IPS-15b (cell line): ENCODE measurements at regions not wholly inside any gene's neighbourhood (a gene's known extent, or its start where the extent isn't known, plus 50 kb on each side); places are given as distances from the start of the nearest gene placed in this dataset.

Experiments used
- H3K27me3 ChIP-seq: one replicate; pipeline ENCODE4 v1.6.1; 2013; ENCODE audit warnings: low read length; ENCODE audit not compliant: control insufficient read depth, insufficient read depth
- H3K36me3 ChIP-seq: one replicate; pipeline ENCODE4 v1.6.1; 2013; ENCODE audit warnings: low read length; ENCODE audit not compliant: control insufficient read depth, insufficient read depth
- H3K4me1 ChIP-seq: one replicate; pipeline ENCODE4 v1.6.1; 2013; ENCODE audit warnings: mild to moderate bottlenecking, low read length; ENCODE audit not compliant: control insufficient read depth, insufficient read depth
- H3K4me3 ChIP-seq: one replicate; pipeline ENCODE4 v1.5.1; 2013; ENCODE audit warnings: low read depth, low read length
- H3K9ac ChIP-seq: one replicate; pipeline ENCODE4 v1.6.1; 2013; ENCODE audit warnings: low read depth, mild to moderate bottlenecking, low read length
- H3K9me3 ChIP-seq: one replicate; pipeline ENCODE4 v1.6.1; 2013; ENCODE audit warnings: mild to moderate bottlenecking, low read length; ENCODE audit not compliant: control insufficient read depth, insufficient read depth

DNA sequence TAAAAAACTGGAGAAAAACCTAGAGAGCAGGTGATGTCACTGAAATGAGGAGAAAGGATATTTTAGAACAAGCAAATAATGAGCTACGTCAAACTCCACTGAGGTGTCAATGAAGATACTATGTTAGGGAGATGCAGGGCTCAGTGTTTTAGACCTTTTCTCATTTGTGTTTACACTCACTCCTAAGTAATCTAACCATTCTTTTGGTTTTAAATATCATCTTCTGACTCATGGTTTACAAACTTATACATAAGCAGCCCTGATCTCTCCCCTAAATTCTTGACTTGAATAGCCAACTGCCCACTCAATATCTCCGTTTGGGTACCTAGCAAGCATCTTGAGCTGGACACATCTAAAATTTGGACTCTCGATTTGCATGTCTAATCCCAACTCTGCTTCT, 272.4 kb downstream of the MEF2C start:
- no peaks in the 10 kb centered on the region for H3K27me3 ChIP-seq
- no peaks in the 10 kb centered on the region for H3K36me3 ChIP-seq
- H3K9me3 ChIP-seq = no peaks in the 10 kb centered on the region
- H3K4me1 ChIP-seq = no peaks in the 10 kb centered on the region
- no peak overlapping the region for H3K9ac ChIP-seq
- H3K4me3 ChIP-seq = no peak overlapping the region

DNA sequence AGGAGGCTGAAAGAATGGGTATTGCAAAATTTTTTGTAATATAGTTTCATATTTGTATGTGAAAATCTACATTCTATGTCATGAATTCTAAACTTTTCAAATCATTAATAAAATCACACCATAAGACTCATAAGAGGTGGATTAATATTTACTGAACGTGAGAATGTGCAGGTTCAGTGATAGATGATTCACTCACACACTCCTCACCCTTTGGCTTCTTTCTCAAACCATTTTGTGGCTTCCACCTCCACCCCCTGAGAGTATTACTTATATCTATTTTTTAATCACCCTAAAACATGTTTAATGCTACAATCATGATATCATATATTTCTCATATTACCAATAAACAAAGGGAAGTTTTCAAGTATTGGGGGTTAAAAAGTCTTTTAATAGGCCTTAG, 275.5 kb downstream of the MEF2C start:
- Histone ChIP-seq H3K9me3 (no peaks in the 10 kb centered on the region), H3K9ac (no peak overlapping the region), H3K4me1 (no peaks in the 10 kb centered on the region), H3K36me3 (no peaks in the 10 kb centered on the region), H3K27me3 (no peaks in the 10 kb centered on the region), H3K4me3 (no peak overlapping the region)

DNA sequence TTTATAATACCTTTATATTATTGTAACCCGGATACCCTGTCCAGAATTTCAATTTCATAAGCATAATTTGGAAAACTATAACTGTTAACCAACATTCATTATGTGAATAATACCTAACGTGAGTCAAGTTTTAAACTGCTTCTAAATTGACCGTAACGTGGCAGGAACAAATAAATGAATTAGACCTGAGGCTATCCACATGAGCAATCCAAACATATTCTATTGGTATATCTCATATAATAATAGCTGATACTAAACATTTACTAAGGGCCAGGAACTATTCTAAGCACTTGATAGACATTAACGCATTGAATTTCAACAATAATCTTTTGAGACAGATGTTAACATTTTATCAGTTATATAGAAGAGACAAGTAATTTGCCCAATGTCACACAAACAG, 276.4 kb downstream of the MEF2C start:
- no peaks in the 10 kb centered on the region for H3K36me3 ChIP-seq
- no peaks in the 10 kb centered on the region for H3K9me3 ChIP-seq
- no peak overlapping the region for H3K9ac ChIP-seq
- H3K27me3 ChIP-seq = no peaks in the 10 kb centered on the region
- H3K4me1 ChIP-seq = no peaks in the 10 kb centered on the region
- no peak overlapping the region for H3K4me3 ChIP-seq

DNA sequence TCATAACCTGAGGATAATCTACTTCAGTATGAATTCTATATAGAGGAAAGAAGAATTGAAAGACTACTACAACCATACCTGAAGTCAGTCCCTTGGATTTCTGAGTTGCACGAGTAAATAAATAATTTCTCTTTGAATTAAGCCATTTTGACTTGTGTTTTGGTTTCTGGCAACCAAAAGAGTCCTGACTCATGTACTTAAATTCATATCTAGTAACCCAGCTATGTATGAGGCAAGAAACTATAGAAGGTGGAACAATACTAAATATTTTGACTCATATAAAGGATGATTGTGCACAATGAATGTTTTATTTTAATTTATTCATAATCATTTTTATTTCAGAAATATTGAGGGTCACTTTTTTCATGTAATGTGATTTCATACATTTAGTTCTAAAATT, 276.8 kb downstream of the MEF2C start:
- Histone ChIP-seq H3K4me1 (no peaks in the 10 kb centered on the region), H3K9me3 (no peaks in the 10 kb centered on the region), H3K9ac (no peak overlapping the region), H3K4me3 (no peak overlapping the region), H3K27me3 (no peaks in the 10 kb centered on the region), H3K36me3 (no peaks in the 10 kb centered on the region)

DNA sequence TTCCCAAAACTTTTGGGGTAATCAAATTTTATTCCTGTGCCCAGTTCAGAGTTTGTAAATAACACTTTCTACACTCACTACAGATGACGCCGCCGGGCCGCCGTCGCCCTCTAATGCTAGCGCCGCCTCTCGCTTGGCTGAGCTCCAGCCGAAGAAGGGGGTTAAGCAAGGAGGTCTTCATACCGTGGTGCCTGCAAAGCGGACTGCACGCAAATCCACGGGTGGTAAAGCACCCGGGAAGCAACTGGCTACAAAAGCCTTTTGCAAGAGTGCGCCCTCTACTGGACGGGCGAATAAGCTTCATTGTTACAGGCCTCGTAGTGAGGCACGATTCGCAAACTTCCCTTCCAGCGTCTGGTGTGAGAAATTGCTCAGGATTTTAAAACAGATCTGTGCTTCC, 280.4 kb downstream of the MEF2C start:
- Histone ChIP-seq H3K9me3 (no peaks in the 10 kb centered on the region), H3K9ac (no peak overlapping the region), H3K36me3 (no peaks in the 10 kb centered on the region), H3K4me3 (no peak overlapping the region), H3K4me1 (no peaks in the 10 kb centered on the region), H3K27me3 (no peaks in the 10 kb centered on the region)

DNA sequence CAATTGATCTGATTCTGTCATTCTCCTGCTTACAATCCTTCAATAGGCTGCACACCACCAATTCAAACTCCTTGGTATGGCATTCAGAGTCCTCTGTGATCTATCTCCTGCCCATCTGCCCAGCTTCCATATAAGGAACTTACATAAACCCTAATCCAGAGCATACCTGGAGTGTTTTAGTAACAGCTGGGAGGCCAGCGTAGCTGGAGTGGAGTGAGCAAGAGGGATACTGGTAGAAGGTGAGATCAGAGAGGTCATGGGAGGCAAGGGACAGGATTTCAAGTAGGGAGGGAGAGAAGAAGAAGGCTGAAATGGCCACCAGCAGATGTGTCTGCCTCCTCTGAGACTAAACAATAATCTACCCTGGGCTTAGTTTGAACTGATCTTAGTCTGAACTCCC, 288.5 kb downstream of the MEF2C start:
- Histone ChIP-seq H3K9me3 (no peaks in the 10 kb centered on the region), H3K27me3 (no peaks in the 10 kb centered on the region), H3K4me3 (no peak overlapping the region), H3K9ac (no peak overlapping the region), H3K4me1 (no peaks in the 10 kb centered on the region), H3K36me3 (no peaks in the 10 kb centered on the region)

DNA sequence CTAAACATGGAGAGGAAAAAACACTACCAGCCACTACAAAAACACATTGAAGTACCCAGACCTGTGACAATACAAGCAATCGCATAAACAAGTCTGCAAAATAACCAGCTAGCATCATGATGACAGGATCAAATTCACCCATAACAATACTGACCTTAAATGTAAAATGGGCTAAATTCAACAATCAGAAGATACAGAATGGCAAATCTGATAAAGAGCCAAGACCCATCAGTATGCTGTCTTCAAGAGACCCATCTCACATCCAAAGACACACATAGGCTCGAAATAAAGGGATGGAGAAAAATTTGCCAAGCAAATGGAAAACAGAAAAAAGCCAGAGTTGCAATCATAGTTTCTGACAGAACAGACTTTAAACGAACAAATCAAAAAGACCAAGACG, 294.4 kb downstream of the MEF2C start:
- H3K27me3 ChIP-seq = no peaks in the 10 kb centered on the region
- no peaks in the 10 kb centered on the region for H3K4me1 ChIP-seq
- H3K9ac ChIP-seq = no peak overlapping the region
- no peak overlapping the region for H3K4me3 ChIP-seq
- no peaks in the 10 kb centered on the region for H3K9me3 ChIP-seq
- no peaks in the 10 kb centered on the region for H3K36me3 ChIP-seq

DNA sequence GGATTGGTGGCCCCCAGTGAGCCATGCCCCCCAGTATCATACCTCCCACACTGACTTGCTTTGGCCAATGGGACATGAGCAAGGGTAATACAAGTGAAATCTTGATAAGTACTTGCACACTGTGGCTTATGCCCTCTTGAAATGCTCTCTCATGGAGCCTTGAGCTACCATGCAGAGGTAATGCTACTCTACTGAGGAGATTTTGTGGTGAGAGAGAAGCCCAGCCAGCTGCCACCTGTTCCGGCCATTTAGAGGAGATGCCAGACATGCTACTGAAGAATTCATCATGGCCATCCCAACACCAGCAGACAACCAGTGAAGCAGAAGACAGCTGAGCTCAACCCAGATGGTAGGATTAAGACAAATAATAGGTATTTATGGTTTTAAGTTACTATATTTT, 299.5 kb downstream of the MEF2C start:
- Histone ChIP-seq H3K4me1 (no peaks in the 10 kb centered on the region), H3K9ac (no peak overlapping the region), H3K9me3 (no peaks in the 10 kb centered on the region), H3K27me3 (no peaks in the 10 kb centered on the region), H3K36me3 (no peaks in the 10 kb centered on the region), H3K4me3 (no peak overlapping the region)

DNA sequence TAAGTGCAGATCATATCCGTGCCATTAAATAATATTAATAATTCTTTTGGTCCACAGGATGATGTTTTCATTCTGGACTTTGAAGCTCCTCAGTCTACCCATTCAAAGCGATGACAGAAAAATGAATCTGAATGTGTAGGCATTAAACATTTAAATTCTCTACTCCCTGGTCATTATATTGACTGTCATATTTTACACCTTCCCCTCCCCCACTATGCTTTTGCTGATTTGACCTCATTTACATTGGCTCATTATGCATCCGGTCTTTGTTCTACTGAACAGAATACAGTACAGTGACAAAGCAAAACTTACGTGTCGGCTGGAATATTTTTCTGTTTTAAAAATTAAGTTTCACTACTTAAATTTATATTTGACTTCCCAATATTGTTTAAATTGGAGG, 289.7 kb upstream of the TMEM161B start:
- H3K27me3 ChIP-seq = no peaks in the 10 kb centered on the region
- H3K9me3 ChIP-seq = no peaks in the 10 kb centered on the region
- no peak overlapping the region for H3K9ac ChIP-seq
- no peak overlapping the region for H3K4me3 ChIP-seq
- peaks cover 12% of the 10 kb centered on the region for H3K4me1 ChIP-seq
- no peaks in the 10 kb centered on the region for H3K36me3 ChIP-seq

DNA sequence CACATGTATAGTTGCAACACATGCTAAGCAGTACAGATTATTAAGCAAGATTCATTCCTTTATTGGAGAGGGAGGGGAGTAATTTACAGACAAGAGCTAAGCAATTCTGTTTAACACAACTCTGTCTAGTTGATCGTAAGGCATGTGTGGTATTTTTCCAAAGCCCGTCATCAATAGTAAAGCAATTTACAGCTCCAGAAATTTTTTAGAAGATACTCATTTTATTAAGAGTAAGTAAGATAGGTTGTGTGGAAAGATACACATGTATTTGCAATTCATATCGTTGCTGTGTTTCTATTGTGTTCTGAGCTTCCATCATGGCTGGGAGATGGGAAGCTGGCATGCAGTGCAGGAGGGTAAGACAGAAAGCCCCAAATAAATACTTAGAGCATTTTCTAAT, 289.2 kb upstream of the TMEM161B start:
- peaks cover 12% of the 10 kb centered on the region for H3K4me1 ChIP-seq
- H3K9me3 ChIP-seq = no peaks in the 10 kb centered on the region
- H3K9ac ChIP-seq = no peak overlapping the region
- H3K36me3 ChIP-seq = no peaks in the 10 kb centered on the region
- H3K4me3 ChIP-seq = no peak overlapping the region
- no peaks in the 10 kb centered on the region for H3K27me3 ChIP-seq

DNA sequence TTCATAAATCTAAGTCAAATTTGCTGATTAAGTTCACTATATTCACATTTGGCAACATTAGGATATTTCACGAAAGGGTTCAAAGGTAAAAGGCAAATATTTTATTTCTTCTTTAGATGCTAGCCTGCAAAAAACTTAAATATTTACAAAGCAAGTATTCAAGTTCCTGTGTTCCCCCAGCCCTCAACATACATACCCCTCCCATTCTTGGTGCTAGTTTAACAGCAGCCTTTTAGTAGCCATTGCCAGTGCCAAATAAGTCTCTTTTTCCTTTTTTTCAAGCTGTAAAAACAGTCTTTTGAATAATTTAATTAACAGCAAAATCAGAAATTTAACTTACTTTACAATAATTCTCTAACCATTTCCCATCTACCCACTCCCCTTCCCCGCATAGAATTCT, 288.5 kb upstream of the TMEM161B start:
- Histone ChIP-seq H3K9me3 (no peaks in the 10 kb centered on the region), H3K36me3 (no peaks in the 10 kb centered on the region), H3K4me3 (no peak overlapping the region), H3K4me1 (peaks cover 13% of the 10 kb centered on the region), H3K9ac (no peak overlapping the region), H3K27me3 (no peaks in the 10 kb centered on the region)

DNA sequence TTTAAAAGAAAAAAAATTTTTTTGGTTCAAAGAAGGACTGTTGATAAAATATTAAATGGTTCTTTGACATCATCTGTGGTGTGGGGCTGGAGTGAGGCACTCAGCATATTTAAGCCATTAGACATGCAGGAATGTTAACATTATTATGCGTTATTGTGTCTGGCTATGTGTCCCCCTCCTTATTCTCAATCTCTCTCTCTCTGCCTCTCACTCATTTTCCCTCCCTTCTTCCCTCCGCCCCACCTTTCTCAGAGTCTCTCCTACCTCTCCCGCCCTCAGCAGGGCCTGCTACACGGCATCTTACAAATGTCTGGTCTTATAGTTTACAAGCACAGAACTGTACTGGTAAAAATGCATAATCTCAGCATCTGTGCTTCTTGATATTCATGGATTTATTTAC, 287.8 kb upstream of the TMEM161B start:
- H3K9me3 ChIP-seq = no peaks in the 10 kb centered on the region

DNA sequence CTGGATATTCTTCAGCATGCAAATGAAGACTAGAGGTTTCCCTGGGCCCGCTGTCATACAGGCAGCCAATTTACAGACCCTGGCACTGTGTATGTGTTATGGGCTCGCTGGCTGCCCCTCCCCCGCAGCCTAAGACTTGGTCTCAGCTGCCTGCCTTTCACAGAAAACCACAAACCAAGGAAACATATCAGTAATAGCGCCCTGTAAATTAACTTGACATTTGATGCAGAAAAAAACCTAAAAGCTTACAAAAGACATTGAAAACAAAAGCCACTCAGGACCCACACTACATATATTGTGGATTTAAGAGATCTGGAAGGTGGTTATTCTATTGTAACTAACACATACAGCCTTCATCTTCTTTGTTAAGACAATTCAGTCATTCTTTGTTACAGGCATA, 287.0 kb upstream of the TMEM161B start:
- H3K9me3 ChIP-seq = no peaks in the 10 kb centered on the region
- no peak overlapping the region for H3K9ac ChIP-seq
- H3K27me3 ChIP-seq = no peaks in the 10 kb centered on the region
- no peaks in the 10 kb centered on the region for H3K36me3 ChIP-seq
- no peak overlapping the region for H3K4me3 ChIP-seq
- H3K4me1 ChIP-seq = peaks cover 16% of the 10 kb centered on the region

More for the DNA sequence above, 287.8 kb upstream of the TMEM161B start:
- Histone ChIP-seq H3K27me3 (no peaks in the 10 kb centered on the region), H3K4me3 (no peak overlapping the region), H3K36me3 (no peaks in the 10 kb centered on the region), H3K4me1 (peaks cover 16% of the 10 kb centered on the region), H3K9ac (no peak overlapping the region)
